HCT116 (cell line): ENCODE measurements at regions not wholly inside any gene's neighbourhood (a gene's known extent, or its start where the extent isn't known, plus 50 kb on each side); places are given as distances from the start of the nearest gene placed in this dataset.
A peak's percentile ranks its signal among the peaks of the same experiment; 100 is the strongest.

Experiments
- ATAC-seq: fragments of 200-7000 bp; cut with Tn5 transposase; 2 replicates; pipeline ENCODE4 v1.9.1; 2020; ENCODE audit warnings: mild to moderate bottlenecking, moderate library complexity
- BruUV-seq: library from RNA; stranded (reverse); fragments of 400-500 nt; replicated peaks from 2 replicates; lab custom pipeline; 2021; lab: Mats Ljungman, UMichigan
- CTCF ChIA-PET: fragments of 300-600 bp; sonication (Branson Sonifier 250); formaldehyde crosslinking; loops from one replicate; lab custom pipeline; 2021; ENCODE audit warnings: antibody characterized with exemption; lab: Charles Lee
- POLR2A ChIA-PET: fragments of 300-600, 350-600 bp; sonication (Branson Sonifier 250); formaldehyde crosslinking; loops from one replicate; lab custom pipeline; 2021; ENCODE audit warnings: antibody characterized with exemption; lab: Charles Lee
- RAD21 ChIA-PET, 2 experiments: fragments of 300-600 bp; sonication (Branson Sonifier 250); formaldehyde crosslinking; loops; one replicate each; lab custom pipeline; 2023; ENCODE audit warnings: low total read pairs in 2 of 2; ENCODE audit not compliant: uncharacterized antibody in 2 of 2, unreplicated experiment in 2 of 2, low non-redundant PET in 1 of 2; lab: Charles Lee
- DNase-seq: peaks from one replicate; pipeline ENCODE4 v3.0.0-alpha.2; 2010; ENCODE audit warnings: low read depth, low spot score
- H2AFZ ChIP-seq: fragments of 200-600 bp; shearing (Covaris generic), sonication (generic); 2 replicates; pipeline ENCODE4 v1.6.1; 2017; ENCODE audit warnings: low read depth, mixed run types, mixed read lengths, antibody characterized with exemption, low read length; ENCODE audit not compliant: poor library complexity, severe bottlenecking
- H3K27ac ChIP-seq: 2 replicates; pipeline ENCODE4 v1.5.1; 2012; ENCODE audit warnings: low read depth, low read length
- H3K27me3 ChIP-seq: fragments of 200-600 bp; sonication (generic); 2 replicates; pipeline ENCODE4 v1.6.1; 2016; ENCODE audit warnings: mixed run types, low read length, mixed read lengths; ENCODE audit not compliant: insufficient read depth
- H3K36me3 ChIP-seq, 2 experiments: fragments of 200-500 bp in 1 of 2; fragments of 200-600 bp in 1 of 2; sonication (Bioruptor generic) in 1 of 2; sonication (generic) in 1 of 2; 2 replicates each; pipeline versions ENCODE4 v1.5.1 to v1.6.1; 2014 to 2016; ENCODE audit warnings: low read length in 2 of 2, inconsistent platforms in 1 of 2, mixed read lengths in 1 of 2, mixed run types in 1 of 2; ENCODE audit not compliant: insufficient read depth in 2 of 2, control insufficient read depth in 1 of 2
- H3K4me1 ChIP-seq, 2 experiments: fragments of 200-600 bp in 1 of 2; sonication (generic) in 1 of 2; 2 replicates each; pipeline versions ENCODE4 v1.5.1 to v1.6.1; 2012 to 2017; ENCODE audit warnings: low read length in 2 of 2, inconsistent platforms in 1 of 2, mild to moderate bottlenecking in 1 of 2, mixed read lengths in 1 of 2, mixed run types in 1 of 2, moderate library complexity in 1 of 2; ENCODE audit not compliant: insufficient read depth in 2 of 2, control insufficient read depth in 1 of 2
- H3K4me2 ChIP-seq: fragments of 200-600 bp; sonication (generic); 2 replicates; pipeline ENCODE4 v1.6.1; 2017; ENCODE audit warnings: mixed run types, low read length, mixed read lengths
- H3K4me3 ChIP-seq, 2 experiments: fragments of 200-600 bp in 1 of 2; sonication (generic) in 1 of 2; replicated peaks in 1 of 2; 2 replicates each; pipeline ENCODE4 v1.5.1; 2011 to 2016; ENCODE audit warnings: low read length in 2 of 2, control low read depth in 1 of 2, low read depth in 1 of 2, mild to moderate bottlenecking in 1 of 2, mixed read lengths in 1 of 2, mixed run types in 1 of 2
- H3K79me2 ChIP-seq: fragments of 200-600 bp; sonication (generic); 2 replicates; pipeline ENCODE4 v1.6.1; 2017; ENCODE audit warnings: mild to moderate bottlenecking, mixed run types, low read length, moderate library complexity, mixed read lengths; ENCODE audit not compliant: insufficient read depth
- H3K9ac ChIP-seq: fragments of 200-600 bp; sonication (generic); 2 replicates; pipeline ENCODE4 v1.6.1; 2016; ENCODE audit warnings: low read length, mixed read lengths
- H3K9me2 ChIP-seq: fragments of 200-600 bp; sonication (generic), shearing (Covaris generic); 2 replicates; pipeline ENCODE4 v1.6.1; 2017; ENCODE audit warnings: mixed run types, mild to moderate bottlenecking, moderate library complexity; ENCODE audit not compliant: insufficient read depth
- H3K9me3 ChIP-seq, 2 experiments: fragments of 200-500 bp in 1 of 2; fragments of 200-600 bp in 1 of 2; sonication (Bioruptor generic) in 1 of 2; sonication (generic) in 1 of 2; 2 replicates each; pipeline ENCODE4 v1.6.1; 2014 to 2017; ENCODE audit warnings: low read length in 2 of 2, mixed read lengths in 2 of 2, inconsistent platforms in 1 of 2, low read depth in 1 of 2, mild to moderate bottlenecking in 1 of 2, mixed run types in 1 of 2, moderate library complexity in 1 of 2; ENCODE audit not compliant: control insufficient read depth in 1 of 2, insufficient read depth in 1 of 2
- H4K20me1 ChIP-seq: fragments of 200-600 bp; sonication (generic), shearing (Covaris generic); 2 replicates; pipeline ENCODE4 v1.6.1; 2017; ENCODE audit warnings: mixed run types, mild to moderate bottlenecking, moderate library complexity; ENCODE audit not compliant: insufficient read depth
- CBX3 ChIP-seq: IDR thresholded peaks from 2 replicates; pipeline ENCODE4 v1.6.1; 2012; ENCODE audit warnings: low read depth
- CEBPB ChIP-seq: IDR thresholded peaks from 2 replicates; pipeline ENCODE4 v1.6.1; 2012; ENCODE audit warnings: low read depth
- CTCF ChIP-seq, 3 experiments: fragments of 200-600 bp in 1 of 3; sonication (generic) in 1 of 3; IDR thresholded peaks in 2 of 3; conservative IDR thresholded peaks in 1 of 3; 2 replicates each; pipeline ENCODE4 v1.5.1; 2012 to 2017; ENCODE audit warnings: low read depth in 2 of 3, low read length in 2 of 3, antibody characterized with exemption in 1 of 3, borderline replicate concordance in 1 of 3, control low read depth in 1 of 3, mild to moderate bottlenecking in 1 of 3, mixed read lengths in 1 of 3, mixed run types in 1 of 3, moderate library complexity in 1 of 3; ENCODE audit not compliant: insufficient read depth in 1 of 3
- ELF1 ChIP-seq: IDR thresholded peaks from 2 replicates; pipeline ENCODE4 v1.6.1; 2012; ENCODE audit warnings: low read depth, borderline replicate concordance
- EZH2phosphoT487 ChIP-seq: fragments of 200-600 bp; IDR thresholded peaks from 2 replicates; pipeline ENCODE4 v1.6.1; 2018; ENCODE audit warnings: antibody characterized with exemption, borderline replicate concordance
- POLR2A ChIP-seq: IDR thresholded peaks from 2 replicates; pipeline ENCODE4 v1.7.0; 2011; ENCODE audit warnings: borderline replicate concordance; ENCODE audit not compliant: insufficient read depth, insufficient read length; ENCODE audit errors: extremely low read depth
- RAD21 ChIP-seq: IDR thresholded peaks from 2 replicates; pipeline ENCODE4 v1.6.1; 2012; ENCODE audit warnings: low read depth, mild to moderate bottlenecking
- SP1 ChIP-seq: IDR thresholded peaks from 2 replicates; pipeline ENCODE4 v1.6.1; 2012; ENCODE audit warnings: low read depth
- SRF ChIP-seq: IDR thresholded peaks from 2 replicates; pipeline ENCODE4 v1.6.1; 2012; ENCODE audit warnings: low read depth
- ZFX ChIP-seq: fragments of 450-650 bp; IDR thresholded peaks from 2 replicates; pipeline ENCODE4 v1.6.1; 2017
- ZNF274 ChIP-seq: fragments of 200-500 bp; sonication (Bioruptor generic); IDR thresholded peaks from 2 replicates; pipeline ENCODE4 v1.6.1; 2014; ENCODE audit warnings: mild to moderate bottlenecking, low read depth, low read length, inconsistent platforms
- intact Hi-C: fragments of 100-400 bp; cut with micrococcal nuclease; formaldehyde crosslinking; loops from 2 replicates; pipeline ENCODE4 v1.10.0; 2022
- TF ChIP-seq, protein P1 (sequence below): IDR thresholded peaks from 2 replicates; pipeline ENCODE4 v1.6.1; 2012

DNA sequence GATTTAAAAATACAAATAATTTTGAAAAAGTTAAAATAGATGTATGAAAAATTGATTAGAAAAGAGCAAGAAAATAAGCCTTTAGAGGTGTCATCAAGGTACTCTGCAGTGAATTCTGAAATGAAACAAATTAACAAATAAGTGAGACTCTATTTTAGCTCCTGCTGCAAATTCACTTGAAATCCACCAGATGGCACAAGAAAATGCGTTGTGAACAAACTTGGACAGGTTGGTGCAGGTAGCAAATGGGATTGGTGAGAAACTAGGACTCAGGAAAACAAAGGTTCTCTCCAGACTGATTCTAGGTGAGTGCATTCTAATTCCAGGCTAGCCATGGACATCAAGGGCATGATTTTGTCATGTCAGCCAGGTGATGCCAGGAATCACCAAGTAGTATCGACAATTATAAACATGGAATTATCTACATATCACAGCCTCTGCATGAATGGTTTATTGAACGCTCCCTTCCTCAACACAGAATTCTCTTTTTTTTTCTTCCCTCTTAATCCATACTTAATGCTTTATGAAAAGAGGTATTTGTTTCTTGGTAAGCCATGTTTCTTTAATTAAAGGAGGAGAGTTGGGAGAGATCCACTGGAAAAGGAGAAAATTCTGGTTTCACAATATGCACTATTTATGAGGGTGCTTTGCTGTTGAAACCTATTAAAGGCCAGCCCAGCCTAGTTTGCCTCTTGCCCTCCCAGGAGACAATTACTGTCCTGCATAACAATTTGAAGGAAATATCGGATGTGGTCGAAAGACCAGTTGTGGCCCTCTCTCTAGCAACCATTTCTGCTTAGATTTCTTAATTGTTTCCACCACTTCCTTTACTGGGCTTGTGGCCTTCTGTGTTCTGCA is 118.1 kb downstream of the ZNF365 start:
- H3K27ac ChIP-seq, result no peak overlapping the region
- no peaks in the 10 kb centered on the region for H3K4me1 ChIP-seq
- H3K36me3 ChIP-seq, result no peaks in the 10 kb centered on the region
- H4K20me1 ChIP-seq, result no peaks in the 10 kb centered on the region
- no peaks in the 10 kb centered on the region for H3K9me3 ChIP-seq
- H3K9ac ChIP-seq, result no peak overlapping the region
- ATAC-seq, result peak; percentile 77
- H2AFZ ChIP-seq, result no peak overlapping the region
- ChIA-PET RAD21 (no interaction called here), POLR2A (no interaction called here), CTCF (interaction anchor here (0.6 to 1.6 kb wide), 10 partner anchors 10 to 1228 kb away, joined by 3 to 9 read pairs (median 4); no protein-coding TSS in a partner anchor)
- H3K9me2 ChIP-seq, result no peaks in the 10 kb centered on the region; the same call in 1 of the 2 replicates
- no peak overlapping the region for H3K4me3 ChIP-seq
- no peak overlapping the region for H3K4me2 ChIP-seq
- TF ChIP-seq RAD21, result peak; percentile 66
- peak; percentile 40 to 69 (median 63); a peak in 5 of 6 replicates for TF ChIP-seq CTCF (IDR thresholded peaks at IDR 0.05 in 2 of 3, conservative IDR thresholded peaks at IDR 0.05 in 1 of 3; ENCODE audit: borderline replicate concordance in 1 of 3, insufficient read depth in 1 of 3, low read depth in 2 of 3, low read length in 2 of 3)
- no peak for TF ChIP-seq ZNF274
- TF ChIP-seq EZH2phosphoT487, result no peak
- TF ChIP-seq, all 23 proteins: peak for 2
- BruUV-seq, result no TSS peak
- intact Hi-C loops, result loop anchor here (1.0 to 2.0 kb wide), 2 partner anchors 593 to 666 kb away; no protein-coding TSS in a partner anchor
- peak; percentile 48 for DNase-seq
- Histone ChIP-seq H3K27me3 (no peaks in the 10 kb centered on the region), H3K79me2 (no peaks in the 10 kb centered on the region)

DNA sequence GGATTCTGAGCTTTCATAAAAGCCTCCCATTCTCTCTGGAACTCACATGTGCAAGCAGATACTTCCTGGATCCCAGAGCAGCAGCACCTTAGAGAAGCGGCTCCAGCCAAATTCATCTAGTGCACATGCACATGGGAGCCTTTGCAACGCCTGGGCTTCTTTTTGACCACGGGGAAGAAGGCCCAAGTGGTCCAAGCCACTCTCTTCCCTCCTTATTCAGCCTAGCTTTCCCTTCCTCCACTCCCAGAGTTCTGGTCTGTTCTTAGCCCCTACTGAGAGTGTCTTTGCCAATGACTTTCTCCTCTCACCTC is 118.7 kb downstream of the ZNF365 start:
- Histone ChIP-seq H4K20me1 (no peaks in the 10 kb centered on the region), H3K79me2 (no peaks in the 10 kb centered on the region), H3K9me2 (no peaks in the 10 kb centered on the region; the same call in 1 of the 2 replicates), H3K36me3 (no peaks in the 10 kb centered on the region), H2AFZ (no peak overlapping the region), H3K4me3 (no peak overlapping the region), H3K9ac (no peak overlapping the region), H3K4me2 (no peak overlapping the region), H3K27ac (no peak overlapping the region), H3K27me3 (peaks cover 6% of the 10 kb centered on the region), H3K4me1 (no peaks in the 10 kb centered on the region), H3K9me3 (no peaks in the 10 kb centered on the region)
- BruUV-seq, result no TSS peak
- ATAC-seq, result no peak
- no peak for DNase-seq
- POLR2A ChIA-PET, result no interaction called here
- RAD21 ChIA-PET, result no interaction called here
- intact Hi-C loops, result loop anchor here (1.0 to 2.0 kb wide), 2 partner anchors 592 to 665 kb away; no protein-coding TSS in a partner anchor
- CTCF ChIA-PET, result interaction anchor here (1.6 kb wide), 1 partner anchor 591 kb away, joined by 5 read pairs; no protein-coding TSS in a partner anchor
- TF ChIP-seq SRF (no peak), POLR2A (no peak), CEBPB (no peak), ELF1 (no peak), CTCF (IDR thresholded peaks at IDR 0.05 in 2 of 3, conservative IDR thresholded peaks at IDR 0.05 in 1 of 3; ENCODE audit: borderline replicate concordance in 1 of 3, insufficient read depth in 1 of 3, low read depth in 2 of 3, low read length in 2 of 3) (no peak), ZFX (no peak), SP1 (no peak), EZH2phosphoT487 (no peak), CBX3 (no peak)
- TF ChIP-seq, protein P1, sequence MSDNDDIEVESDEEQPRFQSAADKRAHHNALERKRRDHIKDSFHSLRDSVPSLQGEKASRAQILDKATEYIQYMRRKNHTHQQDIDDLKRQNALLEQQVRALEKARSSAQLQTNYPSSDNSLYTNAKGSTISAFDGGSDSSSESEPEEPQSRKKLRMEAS, result no peak
